ENCODE measurements at regions not wholly inside any gene's neighbourhood (a gene's known extent, or its start where the extent isn't known, plus 50 kb on each side); places are given as distances from the start of the nearest gene placed in this dataset.

- no peak for TF ChIP-seq CTCF (IDR thresholded peaks at IDR 0.05; ENCODE audit: low read length)
- no peak for TF ChIP-seq EZH2 (optimal IDR thresholded peaks at IDR 0.05; ENCODE audit: low read depth, low read length)
- TF ChIP-seq EZH2phosphoT487 (IDR thresholded peaks at IDR 0.05; ENCODE audit: low read length): no peak
These were observed 166.2 kb upstream of the MEIS1 start for GRCh38 chr2:66268756-66269155.
